Liver (tissue), 8 donors: ENCODE measurements at regions not wholly inside any gene's neighbourhood (a gene's known extent, or its start where the extent isn't known, plus 50 kb on each side); places are given as distances from the start of the nearest gene placed in this dataset.

Source experiments
- DNase-seq: peaks from one replicate; pipeline ENCODE4 v3.0.0-alpha.2; 2017; ENCODE audit warnings: low spot score
- H3K27ac ChIP-seq, 2 donors: one replicate each; pipeline ENCODE4 v1.7.0; 2013; ENCODE audit warnings: inconsistent platforms in 2 of 2, low read length in 2 of 2, control low read depth in 1 of 2, low read depth in 1 of 2, mild to moderate bottlenecking in 1 of 2
- H3K27me3 ChIP-seq, 4 donors: one replicate each; pipeline versions ENCODE4 v1.6.1 to v1.7.0; 2013; ENCODE audit warnings: low read length in 3 of 4, inconsistent platforms in 1 of 4, mild to moderate bottlenecking in 1 of 4, moderate library complexity in 1 of 4; ENCODE audit not compliant: control insufficient read depth in 4 of 4, insufficient read depth in 4 of 4
- H3K36me3 ChIP-seq, 4 donors: one replicate each; pipeline versions ENCODE4 v1.6.1 to v1.7.0; 2013; ENCODE audit warnings: low read length in 3 of 4, mild to moderate bottlenecking in 3 of 4, low read depth in 1 of 4, moderate library complexity in 1 of 4; ENCODE audit not compliant: control insufficient read depth in 4 of 4, insufficient read depth in 3 of 4
- H3K4me1 ChIP-seq, 4 donors: one replicate each; pipeline versions ENCODE4 v1.6.1 to v1.7.0; 2013; ENCODE audit warnings: low read length in 3 of 4, mild to moderate bottlenecking in 3 of 4, moderate library complexity in 1 of 4; ENCODE audit not compliant: control insufficient read depth in 4 of 4, insufficient read depth in 4 of 4
- H3K4me3 ChIP-seq, 3 donors: one replicate each; pipeline versions ENCODE4 v1.6.1 to v1.7.0; 2013; ENCODE audit warnings: low read length in 3 of 3, control low read depth in 1 of 3, low read depth in 1 of 3, mild to moderate bottlenecking in 1 of 3
- H3K9ac ChIP-seq, 2 donors: one replicate each; pipeline ENCODE4 v1.7.0; 2013; ENCODE audit warnings: low read length in 2 of 2, mild to moderate bottlenecking in 2 of 2, moderate library complexity in 2 of 2, control low read depth in 1 of 2, low read depth in 1 of 2
- H3K9me3 ChIP-seq, 4 donors: one replicate each; pipeline versions ENCODE4 v1.6.1 to v1.7.0; 2013; ENCODE audit warnings: low read length in 3 of 4; ENCODE audit not compliant: control insufficient read depth in 4 of 4
- ATF3 ChIP-seq: IDR thresholded peaks from 2 replicates; pipeline ENCODE4 v1.6.1; 2016; ENCODE audit warnings: antibody characterized with exemption
- CTCF ChIP-seq: fragments of 150-350 bp; IDR thresholded peaks from 2 replicates; pipeline ENCODE4 v1.5.1; 2017; ENCODE audit warnings: improper control_type of control experiment, low read depth, low read length; ENCODE audit not compliant: missing input control
- EGR1 ChIP-seq, 2 donors: IDR thresholded peaks; 2 replicates each; pipeline ENCODE4 v1.6.1; 2016 to 2018; ENCODE audit warnings: antibody characterized with exemption in 2 of 2, low read depth in 2 of 2
- FOXA1 ChIP-seq: IDR thresholded peaks from 2 replicates; pipeline ENCODE4 v1.6.1; 2016; ENCODE audit warnings: antibody characterized with exemption
- FOXA2 ChIP-seq: IDR thresholded peaks from 2 replicates; pipeline ENCODE4 v1.6.1; 2016; ENCODE audit warnings: antibody characterized with exemption
- HNF4A ChIP-seq, 2 donors: conservative IDR thresholded peaks; 2 replicates each; pipeline ENCODE4 v1.6.1; 2016; ENCODE audit warnings: antibody characterized with exemption in 2 of 2, mild to moderate bottlenecking in 2 of 2
- HNF4G ChIP-seq: IDR thresholded peaks from 2 replicates; pipeline ENCODE4 v1.6.1; 2016; ENCODE audit warnings: antibody characterized with exemption
- MAX ChIP-seq: IDR thresholded peaks from 2 replicates; pipeline ENCODE4 v1.6.1; 2016; ENCODE audit warnings: antibody characterized with exemption
- NR2F2 ChIP-seq: IDR thresholded peaks from 2 replicates; pipeline ENCODE4 v1.6.1; 2016; ENCODE audit warnings: antibody characterized with exemption
- RAD21 ChIP-seq, 2 donors: IDR thresholded peaks; 2 replicates each; pipeline ENCODE4 v1.6.1; 2016; ENCODE audit warnings: antibody characterized with exemption in 2 of 2, mild to moderate bottlenecking in 2 of 2
- REST ChIP-seq: IDR thresholded peaks from 2 replicates; pipeline ENCODE4 v1.6.1; 2016; ENCODE audit warnings: antibody characterized with exemption, mild to moderate bottlenecking
- RXRA ChIP-seq, 2 donors: IDR thresholded peaks; 2 replicates each; pipeline ENCODE4 v1.6.1; 2017 to 2018; ENCODE audit warnings: antibody characterized with exemption in 2 of 2, mild to moderate bottlenecking in 1 of 2
- SP1 ChIP-seq: IDR thresholded peaks from 2 replicates; pipeline ENCODE4 v1.6.1; 2018; ENCODE audit warnings: antibody characterized with exemption, mild to moderate bottlenecking
- TAF1 ChIP-seq: conservative IDR thresholded peaks from 2 replicates; pipeline ENCODE4 v1.6.1; 2016; ENCODE audit warnings: antibody characterized with exemption, mild to moderate bottlenecking
- YY1 ChIP-seq: IDR thresholded peaks from 2 replicates; pipeline ENCODE4 v1.6.1; 2016; ENCODE audit warnings: antibody characterized with exemption, mild to moderate bottlenecking
- ZBTB33 ChIP-seq: IDR thresholded peaks from 2 replicates; pipeline ENCODE4 v1.6.1; 2016; ENCODE audit warnings: antibody characterized with exemption
- WGBS: extraction: QIAGEN DNeasy Blood & Tissue Kit; methylation state at CpG from one replicate; pipeline ENCODE4 v1.1.7; 2013; 5-methylcytosine and 5-hydroxymethylcytosine counted together
- donor health status: healthy.
- donor health status: healthy.
- donor health status: healthy.
- donor health status: healthy.
- donor health status: healthy.

- no peaks in the 10 kb centered on the region for H3K9me3 ChIP-seq
- H3K27me3 ChIP-seq, result no peaks in the 10 kb centered on the region
- no peak overlapping the region for H3K9ac ChIP-seq
- WGBS, result 84% methylated on average over 12 of the region's 12 CpGs
- no peaks in the 10 kb centered on the region for H3K36me3 ChIP-seq
- TF ChIP-seq SP1, result no peak
- no peak for TF ChIP-seq TAF1
- TF ChIP-seq FOXA1, result no peak
- no peak for TF ChIP-seq CTCF
- TF ChIP-seq RXRA (IDR thresholded peaks at IDR 0.05), result no peak
- TF ChIP-seq REST, result no peak
- no peak for TF ChIP-seq ZBTB33
- no peak for TF ChIP-seq EGR1 (IDR thresholded peaks at IDR 0.05; ENCODE audit: low read depth in 2 of 2)
- no peak overlapping the region for H3K4me3 ChIP-seq
- no peaks in the 10 kb centered on the region for H3K4me1 ChIP-seq
- no peak overlapping the region for H3K27ac ChIP-seq
- no peak for DNase-seq
These were observed 281.6 kb upstream of the POM121L12 start for GRCh38 chr7:52753855-52754254.

GRCh38 chr7:52752891-52753290 lies 282.5 kb upstream of the POM121L12 start:
- Histone ChIP-seq H3K27me3 (no peaks in the 10 kb centered on the region), H3K4me1 (no peaks in the 10 kb centered on the region), H3K36me3 (no peaks in the 10 kb centered on the region), H3K27ac (no peak overlapping the region), H3K9me3 (no peaks in the 10 kb centered on the region), H3K4me3 (no peak overlapping the region), H3K9ac (no peak overlapping the region)
- WGBS, result 79% methylated on average over 4 of the region's 4 CpGs
- TF ChIP-seq FOXA1 (no peak), HNF4A (conservative IDR thresholded peaks at IDR 0.05) (no peak), FOXA2 (no peak), CTCF (no peak), EGR1 (IDR thresholded peaks at IDR 0.05; ENCODE audit: low read depth in 2 of 2) (no peak), REST (no peak), RAD21 (IDR thresholded peaks at IDR 0.05) (no peak), MAX (no peak), ATF3 (no peak), SP1 (no peak), HNF4G (no peak), YY1 (no peak), TAF1 (no peak), NR2F2 (no peak)
- DNase-seq, result no peak
